RPMI8226 (cell line): ENCODE measurements at regions not wholly inside any gene's neighbourhood (a gene's known extent, or its start where the extent isn't known, plus 50 kb on each side); places are given as distances from the start of the nearest gene placed in this dataset.
A peak's percentile ranks its signal among the peaks of the same experiment; 100 is the strongest.

ENCODE experiments used
- DNase-seq: peaks from one replicate; pipeline ENCODE4 v3.0.0-alpha.2; 2015

DNA sequence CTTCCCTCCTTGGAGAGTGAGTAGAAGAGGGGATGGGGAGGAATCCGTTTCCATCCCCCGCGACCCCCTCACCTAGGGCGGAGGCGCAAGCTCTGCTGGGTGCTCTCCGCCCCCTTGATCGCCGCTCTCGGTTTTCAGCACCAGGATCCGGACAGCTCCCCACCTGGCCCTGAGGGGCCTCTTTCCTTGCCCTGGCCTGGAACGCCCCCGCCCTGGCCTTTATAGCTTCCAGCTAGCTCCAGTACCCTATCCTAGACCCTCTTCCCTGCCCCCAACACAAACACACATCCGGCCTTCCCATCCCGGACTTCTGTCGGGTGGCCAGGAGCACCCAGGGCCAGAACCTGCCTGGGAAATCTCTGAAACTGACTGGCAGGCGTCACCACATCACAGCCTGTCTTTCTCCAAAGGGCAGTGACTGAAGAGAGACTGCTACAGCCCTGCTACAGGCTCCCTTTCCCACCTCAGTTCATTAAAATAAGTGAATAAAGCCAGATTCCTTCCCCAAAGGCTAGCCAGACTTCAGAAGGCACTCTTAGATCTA is 72.3 kb upstream of the LEP start:
- DNase-seq, result peak; percentile 38

DNA sequence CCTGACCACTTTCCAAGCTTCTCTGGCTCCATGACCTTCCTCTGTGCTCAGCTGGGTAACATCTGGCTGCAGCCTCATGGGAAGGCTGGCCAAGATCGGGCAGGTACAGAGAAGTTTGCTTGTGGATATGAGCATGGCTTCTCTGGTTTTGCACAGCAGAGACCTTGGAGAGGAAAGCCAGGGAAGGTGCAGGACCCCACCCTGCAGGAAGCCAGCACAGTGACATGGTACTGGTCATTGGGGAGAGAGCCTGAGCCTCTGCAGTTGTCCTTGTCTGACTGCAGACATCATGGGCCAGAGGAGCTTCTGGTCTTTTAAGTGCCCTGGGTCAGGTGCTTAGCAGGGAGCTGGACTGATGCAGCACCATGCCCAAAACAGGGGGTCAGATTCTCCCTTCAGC is 70.6 kb upstream of the LEP start:
- no peak for DNase-seq

DNA sequence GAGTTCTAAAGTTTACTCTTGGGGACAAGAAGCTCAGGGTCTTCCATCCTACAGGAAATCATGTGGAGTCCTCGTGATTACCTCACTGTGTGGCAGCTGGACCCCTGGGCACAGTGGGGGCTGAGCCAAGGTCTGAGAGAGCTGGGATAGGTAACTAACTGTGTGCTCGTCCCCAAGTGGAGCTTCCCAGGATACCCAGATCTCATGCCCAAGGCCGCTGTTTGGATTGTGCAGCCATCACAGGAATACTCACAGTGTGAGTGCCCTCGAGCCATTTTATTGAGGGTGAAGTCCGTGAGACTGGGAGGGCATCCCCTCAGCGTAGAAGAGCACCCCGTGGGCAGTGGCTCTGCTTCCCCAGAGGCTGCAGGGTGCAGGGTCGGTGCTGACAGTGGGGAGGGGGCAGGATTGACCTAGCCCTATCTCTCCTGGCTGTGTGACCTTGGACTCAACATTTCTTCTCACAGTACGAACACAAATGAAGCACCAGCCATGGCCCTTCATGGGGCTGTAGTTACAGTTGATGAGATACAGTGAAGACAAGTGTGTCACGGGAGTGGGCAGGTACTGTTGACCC is 69.6 kb upstream of the LEP start:
- DNase-seq, result no peak

DNA sequence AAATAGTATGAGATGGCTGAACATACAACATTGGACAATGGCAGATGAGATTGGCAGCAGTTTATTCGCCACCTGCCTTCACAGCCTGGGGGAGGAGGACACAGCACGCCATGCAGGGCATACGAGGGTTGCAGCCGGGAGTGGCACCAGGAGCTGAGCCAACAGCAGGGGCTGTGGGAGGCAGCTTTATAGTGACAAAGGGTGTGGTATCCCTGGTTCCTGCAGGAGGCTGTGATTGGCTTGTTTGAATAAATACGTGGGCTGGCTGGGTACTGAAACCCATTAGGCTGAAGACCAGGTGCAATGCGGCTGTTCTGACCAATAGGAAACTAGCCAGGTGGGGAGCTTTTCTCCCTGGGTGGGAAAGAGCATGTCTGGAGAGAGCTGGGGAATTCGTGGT is 68.9 kb upstream of the LEP start:
- peak; percentile 46 for DNase-seq

DNA sequence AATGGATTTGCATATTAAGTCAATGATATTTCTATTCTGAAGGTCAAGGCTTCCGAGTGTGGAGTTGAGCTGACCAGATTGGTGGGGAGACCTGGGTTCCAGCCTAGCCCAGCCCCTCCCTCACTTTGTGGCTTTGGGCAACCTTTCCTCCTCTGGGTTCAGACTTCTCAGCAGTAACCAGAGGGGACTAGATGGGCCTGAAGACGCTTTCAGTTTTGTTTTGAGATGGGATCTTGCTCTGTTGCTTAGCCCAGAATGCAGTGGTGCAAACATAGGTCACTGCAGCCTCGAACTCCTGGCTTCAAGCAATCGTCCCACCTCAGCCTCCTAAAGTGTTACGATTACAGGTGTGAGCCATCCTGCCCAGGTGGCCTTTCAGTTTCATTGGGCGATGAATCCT is 68.1 kb upstream of the LEP start:
- no peak for DNase-seq

DNA sequence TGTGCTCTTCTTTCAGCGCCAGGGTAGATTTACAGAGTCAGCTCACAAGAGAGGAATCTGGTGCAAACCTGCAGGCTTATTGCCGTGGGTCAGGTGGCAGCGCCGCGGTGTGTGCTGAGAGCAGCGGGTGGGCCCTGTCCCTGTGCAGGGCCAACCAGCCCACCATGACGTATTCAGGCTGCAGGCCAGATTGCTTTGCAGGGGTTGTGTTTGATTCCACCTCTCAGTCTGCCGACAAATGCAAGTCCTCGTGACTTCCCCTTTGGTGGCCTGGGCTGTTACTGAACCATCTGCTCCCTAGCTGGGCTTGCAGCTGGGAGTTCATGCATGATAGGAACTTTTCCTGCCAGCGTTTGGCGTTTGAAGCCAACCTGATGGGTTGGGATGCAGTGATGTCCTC is 66.7 kb upstream of the LEP start:
- DNase-seq, result no peak

DNA sequence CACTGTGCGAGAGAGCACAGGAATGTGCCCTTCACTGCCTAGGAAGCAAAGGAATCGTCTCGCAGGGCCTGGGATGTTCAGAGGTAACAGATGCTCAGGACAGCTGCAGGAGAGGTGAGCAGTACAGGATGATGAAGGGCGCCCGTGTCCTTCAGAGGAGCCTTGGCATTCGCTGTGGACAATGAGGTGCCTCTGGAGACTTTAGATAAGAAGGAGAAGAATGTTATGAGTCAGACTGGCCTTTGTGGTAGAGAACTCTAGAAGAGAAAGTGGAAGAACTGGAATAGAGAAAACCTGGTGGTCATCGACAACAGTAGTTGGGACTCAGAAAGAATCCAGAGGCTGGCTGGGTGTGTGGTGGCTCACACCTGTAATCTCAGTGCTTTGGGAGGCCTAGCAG is 64.4 kb upstream of the LEP start:
- no peak for DNase-seq

DNA sequence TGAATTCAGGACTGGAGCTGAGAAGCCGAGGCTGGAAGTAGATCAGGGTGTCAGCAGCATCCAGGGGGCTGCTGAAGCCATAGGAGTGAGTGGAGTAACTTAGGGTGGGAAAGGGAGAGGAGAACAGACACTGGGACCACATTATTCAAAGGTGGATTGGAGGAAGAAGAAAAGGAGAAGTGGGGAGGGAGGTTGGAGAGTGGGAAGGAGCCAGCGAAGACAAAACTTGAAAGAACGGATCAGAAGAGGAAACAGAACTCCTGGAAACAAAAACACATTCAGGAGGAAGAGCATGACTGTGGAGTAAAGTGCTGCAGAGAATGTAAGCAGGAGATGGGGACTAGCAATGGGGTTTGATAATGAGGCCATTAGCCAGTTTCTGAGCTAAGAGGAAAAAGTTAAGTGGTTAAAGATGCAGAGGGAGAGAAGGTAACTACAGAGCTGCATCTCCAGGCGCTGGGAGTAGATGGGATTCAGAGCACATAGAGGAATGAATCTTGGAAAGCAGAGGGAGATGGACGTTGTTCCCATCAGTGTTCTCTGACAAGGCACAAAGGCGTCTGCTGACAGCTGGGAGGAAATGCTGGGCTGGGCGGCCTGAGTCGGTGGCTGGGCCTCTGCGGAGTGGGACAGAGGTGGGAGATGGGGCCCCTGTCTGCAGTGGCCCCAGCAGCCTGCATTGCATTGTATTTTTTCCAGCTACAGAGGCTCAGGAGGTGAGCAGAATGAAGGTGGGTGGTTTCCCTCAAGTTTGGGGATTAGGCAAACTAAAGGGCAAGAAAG is 63.1 kb upstream of the LEP start:
- DNase-seq, result no peak

DNA sequence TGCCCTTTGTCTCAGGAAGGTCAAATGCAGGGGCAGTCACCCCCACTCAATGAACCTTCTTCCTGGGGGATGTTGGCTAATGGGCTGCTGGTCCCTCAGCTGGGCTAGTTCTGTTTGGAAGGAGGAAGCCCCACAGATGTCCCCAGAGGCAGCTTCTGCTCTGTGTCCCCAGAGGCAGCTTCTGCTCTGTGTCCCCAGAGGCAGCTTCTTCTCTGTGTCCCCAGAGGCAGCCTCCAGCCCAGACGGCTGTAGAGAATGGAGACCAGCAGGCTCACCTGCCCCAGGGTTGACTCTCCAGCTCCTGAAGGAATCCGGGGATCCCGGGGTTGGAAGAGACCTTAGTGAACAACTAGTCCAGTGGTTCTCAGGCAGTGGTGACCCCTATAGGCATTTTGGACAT is 62.5 kb upstream of the LEP start:
- DNase-seq, result no peak

DNA sequence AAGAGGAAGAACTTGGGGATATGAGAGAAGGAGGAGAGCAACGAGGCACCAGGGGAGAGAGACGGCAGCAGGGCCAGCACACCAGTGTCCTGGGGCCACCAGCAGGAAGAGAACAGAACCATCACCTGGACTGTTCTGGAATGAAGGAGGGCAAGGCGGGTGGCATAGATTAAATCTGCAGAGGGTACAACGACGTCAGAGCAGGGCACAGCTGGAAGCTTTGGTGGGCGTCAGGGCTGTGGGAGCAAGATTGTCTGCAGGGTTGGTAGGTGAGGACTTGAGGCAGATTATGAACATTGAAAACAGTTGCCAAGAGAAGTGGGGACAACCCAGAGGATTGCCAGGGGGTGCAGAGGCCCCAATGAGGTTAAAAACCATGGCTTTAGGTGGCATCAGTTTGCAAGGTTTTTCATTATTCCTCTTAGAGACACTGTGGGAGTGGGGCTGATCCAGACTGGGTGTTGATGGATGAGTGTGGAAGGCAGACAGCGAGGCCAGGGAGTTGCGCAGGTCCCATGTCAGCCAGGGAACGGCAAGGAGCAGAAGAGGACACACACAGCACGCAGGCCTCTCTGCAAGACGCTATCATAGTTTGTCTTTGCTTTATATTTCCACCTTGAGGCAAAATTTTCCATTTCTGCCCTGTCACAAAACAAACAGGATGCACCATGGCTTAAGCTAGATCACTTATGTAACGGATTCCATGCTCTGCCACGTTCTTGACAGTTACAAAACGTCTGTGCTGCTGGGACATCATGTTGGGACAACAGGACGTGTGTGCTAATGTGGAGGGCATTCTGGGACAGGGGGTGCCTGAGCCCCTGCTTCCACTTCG is 52.5 kb upstream of the LEP start:
- no peak for DNase-seq

DNA sequence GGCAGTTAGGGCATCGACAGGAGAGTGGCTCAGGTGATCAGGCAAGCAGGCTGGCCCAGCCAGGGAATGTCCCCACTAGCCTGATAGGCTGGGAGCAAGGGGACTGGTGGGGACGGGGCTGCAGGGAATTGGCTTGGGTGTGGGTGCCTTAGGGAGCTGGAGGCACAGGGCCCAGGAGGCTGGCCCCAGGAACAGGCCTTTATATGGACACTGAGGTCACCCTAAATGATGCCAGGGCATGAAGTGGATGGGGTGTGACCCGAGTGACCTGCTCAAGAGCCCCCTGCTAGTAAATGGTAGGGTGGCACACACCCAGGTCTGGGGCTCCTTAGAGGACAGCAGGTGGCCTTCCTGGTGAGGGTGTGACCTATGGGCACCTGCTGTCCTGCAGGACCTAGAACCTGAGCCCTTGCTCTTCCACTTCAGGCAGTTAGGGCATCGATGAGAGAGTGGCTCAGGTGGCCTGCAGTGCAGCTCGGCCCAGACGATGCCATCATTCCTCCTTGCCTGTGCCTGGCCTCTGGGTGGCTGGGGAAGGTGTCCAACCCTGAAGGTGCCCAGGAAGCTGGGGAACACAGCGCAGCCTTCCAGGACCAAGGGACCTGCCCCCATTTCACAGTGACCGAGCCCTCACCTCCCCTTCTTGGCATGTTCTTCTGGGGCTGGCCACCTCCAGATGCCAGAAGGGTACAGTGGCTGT is 51.7 kb upstream of the LEP start:
- no peak for DNase-seq

DNA sequence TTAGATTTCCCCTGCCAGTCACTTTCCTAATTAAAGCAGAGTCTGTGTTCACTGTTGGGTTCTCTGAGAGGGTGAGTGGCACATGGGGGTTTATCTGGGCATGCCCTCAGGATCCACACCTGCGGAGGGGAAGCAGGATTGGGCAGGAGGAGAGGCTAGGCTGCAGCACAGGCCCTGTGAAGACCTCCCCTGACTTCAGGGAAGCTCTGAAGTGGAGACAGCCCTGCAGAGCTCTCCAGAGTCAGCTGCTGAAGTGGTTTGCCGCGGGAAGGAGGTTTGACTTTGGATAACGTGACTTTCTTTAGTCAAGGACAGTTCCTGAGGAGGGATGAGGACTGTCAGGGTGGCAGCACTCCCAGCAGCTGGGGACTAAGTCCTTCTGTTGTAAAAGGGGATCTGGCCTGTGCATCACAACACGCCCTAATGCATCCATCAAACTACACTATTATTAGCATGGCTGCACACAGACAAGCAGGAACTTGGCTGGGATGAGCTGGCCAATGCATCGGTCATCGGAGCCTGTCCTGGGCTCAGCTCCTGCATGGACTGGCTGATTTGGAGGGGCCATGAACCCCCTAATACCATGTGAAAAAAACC is 50.9 kb upstream of the LEP start:
- DNase-seq, result no peak

DNA sequence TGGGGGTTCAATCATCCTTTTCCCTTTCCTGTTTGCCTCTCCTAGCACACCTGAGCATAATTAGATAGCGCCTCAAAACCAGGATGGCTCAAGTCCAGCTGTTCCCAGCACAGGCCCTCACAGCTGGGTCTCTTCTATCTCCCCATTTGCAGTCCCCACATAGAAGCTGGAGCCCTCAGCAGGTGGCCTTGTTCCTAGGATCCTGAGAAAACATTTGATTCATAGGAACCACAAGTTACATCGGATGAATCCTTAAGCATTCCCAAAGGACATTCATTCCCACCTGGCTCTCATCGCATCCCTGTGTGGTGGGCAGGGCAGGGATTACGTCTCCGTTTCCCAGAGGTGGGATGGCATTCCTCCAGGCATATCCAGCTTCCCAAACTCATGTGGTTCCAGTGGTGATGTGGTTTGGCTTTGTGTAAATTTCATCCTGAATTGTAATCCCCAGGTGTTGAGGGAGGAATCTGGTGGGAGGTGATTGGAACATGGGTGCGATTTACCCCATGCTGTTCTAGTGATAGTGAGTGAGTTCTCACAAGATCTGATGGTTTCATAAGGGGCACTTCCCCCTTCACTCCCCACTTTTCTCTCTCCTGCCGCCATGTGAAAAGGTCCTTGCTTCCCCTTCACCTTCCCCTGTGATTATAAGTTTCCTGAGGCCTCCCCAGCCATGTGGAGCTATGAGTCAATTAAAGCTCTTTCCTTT is 49.8 kb upstream of the LEP start:
- DNase-seq, result no peak
